ENCODE measurements at regions not wholly inside any gene's neighbourhood (a gene's known extent, or its start where the extent isn't known, plus 50 kb on each side); places are given as distances from the start of the nearest gene placed in this dataset.
A peak's percentile ranks its signal among the peaks of the same experiment; 100 is the strongest.

DNA sequence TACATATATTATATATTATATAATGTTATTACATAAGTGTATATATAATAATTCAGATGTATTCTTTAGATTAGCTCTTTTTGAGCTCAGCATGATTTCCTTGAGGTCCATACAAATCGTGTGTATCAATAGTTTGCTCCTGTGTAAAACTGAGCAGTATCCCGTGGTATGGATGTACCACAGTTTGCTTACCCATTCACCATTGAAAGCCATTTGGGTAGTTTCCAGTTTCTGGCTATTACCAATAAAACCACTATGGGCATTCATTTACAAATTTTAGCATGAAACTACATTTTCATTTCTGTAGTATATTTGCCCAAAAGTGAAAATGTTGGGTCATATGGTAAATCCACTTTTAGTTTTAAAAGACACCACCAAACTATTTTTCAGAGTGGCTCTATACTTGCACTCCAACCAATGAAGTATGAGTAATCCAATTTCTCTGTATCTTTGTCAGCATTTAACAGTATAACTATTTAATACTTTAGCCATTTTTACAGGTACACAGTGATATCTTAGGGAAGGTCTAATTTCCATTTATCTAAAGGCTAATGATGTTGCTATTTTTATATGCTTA lies 1361.4 kb upstream of the GBE1 start:
- no peak for DNase-seq (ENCODE audit: missing footprints)
- intact Hi-C loops (cut with DNase I): no loop called here
- no peak for ATAC-seq

DNA sequence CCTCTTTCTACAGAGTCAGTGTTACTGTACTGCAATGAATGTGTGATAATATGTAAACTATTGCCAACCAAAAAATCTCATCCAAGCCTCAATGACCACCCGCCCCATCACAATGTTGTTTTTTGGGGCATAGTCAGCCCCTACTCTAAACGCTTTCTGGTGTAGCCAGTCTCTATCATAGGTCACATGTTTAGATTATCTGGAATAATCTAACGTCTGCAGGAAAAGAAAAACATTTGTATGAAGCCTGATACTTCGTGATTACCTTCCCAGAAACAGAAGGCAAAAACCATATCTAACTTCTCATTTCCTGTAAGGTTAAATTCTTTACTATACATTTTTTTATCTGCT lies 1331.8 kb upstream of the GBE1 start:
- intact Hi-C loops (cut with DNase I): no loop called here
- DNase-seq (ENCODE audit: missing footprints): no peak
- ATAC-seq: no peak

DNA sequence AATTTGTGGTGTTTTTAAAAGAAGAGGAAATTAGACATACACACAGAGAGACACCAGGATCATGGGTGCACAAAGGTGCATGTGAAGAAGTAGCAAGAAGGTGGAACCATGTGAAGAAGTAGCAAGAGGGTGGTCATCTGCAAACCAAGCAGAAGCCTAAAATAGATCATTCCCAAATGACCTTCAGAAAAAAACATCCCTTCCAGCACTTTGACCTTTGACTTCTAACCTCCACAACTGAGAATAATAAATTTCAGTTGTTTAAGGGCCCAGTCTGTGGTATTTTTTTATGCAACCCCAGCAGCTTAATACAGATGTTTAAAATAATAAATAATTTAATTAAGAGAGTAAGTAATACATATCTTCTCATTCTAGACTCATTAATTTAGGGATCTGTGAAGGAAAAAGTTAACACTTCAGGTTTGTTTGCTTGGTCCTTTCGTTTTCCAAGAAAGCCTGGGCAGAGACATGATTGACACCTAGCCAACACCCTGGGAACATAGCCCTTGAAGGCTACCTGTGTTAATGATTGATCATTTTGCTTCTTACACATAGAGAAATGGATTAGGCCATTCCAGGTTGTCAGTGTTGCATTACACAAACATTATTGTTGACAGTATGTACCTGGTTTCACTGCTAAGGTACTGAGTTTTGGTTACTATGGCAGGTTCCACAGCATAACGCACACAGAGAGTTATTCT lies 1331.2 kb upstream of the GBE1 start:
- intact Hi-C loops (cut with DNase I): no loop called here
- ATAC-seq (no peak), DNase-seq (ENCODE audit: missing footprints) (no peak)

DNA sequence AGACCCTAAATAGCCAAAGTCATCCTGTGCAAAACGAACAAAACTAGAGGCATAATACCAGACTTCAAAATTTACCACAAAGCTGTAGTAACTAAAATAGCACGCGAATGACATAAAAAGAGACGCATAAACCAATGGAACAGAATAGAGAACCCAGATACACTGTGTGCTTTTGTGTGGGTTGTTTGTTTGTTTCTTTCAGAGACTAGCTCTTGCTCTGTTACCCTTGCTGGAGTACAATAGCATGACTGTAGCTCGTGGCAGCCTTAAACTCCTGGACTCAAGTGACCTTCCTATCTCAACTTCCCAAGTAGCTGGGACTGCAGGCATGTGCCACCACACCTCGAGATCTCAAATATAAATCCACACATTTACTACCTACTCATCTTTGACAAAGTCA lies 1314.6 kb upstream of the GBE1 start:
- intact Hi-C loops (cut with DNase I): no loop called here
- no peak for ATAC-seq

DNA sequence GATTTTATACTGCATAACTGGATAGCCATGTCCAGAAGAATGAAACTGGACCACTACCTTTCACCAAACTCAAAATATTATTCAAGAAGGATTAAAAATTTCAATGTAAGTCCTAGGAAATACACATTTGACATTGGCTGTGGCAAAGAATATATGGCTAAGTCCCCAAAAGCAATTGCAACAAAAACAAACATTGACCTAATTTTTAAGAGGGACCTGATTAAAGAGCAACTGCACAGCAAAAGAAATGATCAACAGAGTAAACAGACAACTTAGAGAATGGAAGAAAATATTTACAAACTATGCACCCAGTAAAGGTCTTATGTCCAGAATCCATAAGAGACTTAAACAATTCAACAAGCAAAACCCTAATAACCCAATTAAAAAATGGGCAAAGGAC lies 1313.0 kb upstream of the GBE1 start:
- intact Hi-C loops (cut with DNase I): no loop called here
- ATAC-seq: no peak
- no peak for DNase-seq (ENCODE audit: missing footprints)

More for the DNA sequence above, 1314.6 kb upstream of the GBE1 start:
- no peak for DNase-seq (ENCODE audit: missing footprints)

DNA sequence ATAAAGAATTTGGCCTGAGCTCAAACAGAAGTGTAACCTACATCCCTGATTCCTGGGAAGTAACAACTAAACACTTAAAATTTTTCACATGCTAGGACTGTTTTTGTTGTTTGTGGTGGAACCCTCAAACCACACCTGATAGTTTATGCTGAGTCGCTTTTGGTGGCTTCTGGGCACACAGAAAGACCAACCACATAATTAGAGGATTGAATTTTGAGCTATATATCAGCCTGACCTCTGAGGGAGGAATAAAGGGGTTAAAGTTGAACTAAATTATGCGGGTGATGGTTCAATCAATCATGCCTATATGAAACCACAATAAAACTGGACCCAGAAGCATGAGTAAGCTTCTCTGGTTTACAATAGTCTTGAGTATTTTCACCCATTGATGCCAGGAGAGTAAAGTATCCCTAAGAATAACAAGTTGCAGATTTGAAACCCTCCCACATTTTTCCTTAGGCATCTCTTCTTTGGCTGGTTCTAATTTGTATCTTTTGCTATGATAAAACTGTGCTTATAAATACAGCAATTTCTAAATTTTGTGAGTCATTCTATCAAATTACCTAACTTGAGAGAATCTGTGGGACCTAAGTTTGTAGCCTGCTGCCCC lies 1304.5 kb upstream of the GBE1 start:
- intact Hi-C loops (cut with DNase I): no loop called here
- no peak for ATAC-seq

DNA sequence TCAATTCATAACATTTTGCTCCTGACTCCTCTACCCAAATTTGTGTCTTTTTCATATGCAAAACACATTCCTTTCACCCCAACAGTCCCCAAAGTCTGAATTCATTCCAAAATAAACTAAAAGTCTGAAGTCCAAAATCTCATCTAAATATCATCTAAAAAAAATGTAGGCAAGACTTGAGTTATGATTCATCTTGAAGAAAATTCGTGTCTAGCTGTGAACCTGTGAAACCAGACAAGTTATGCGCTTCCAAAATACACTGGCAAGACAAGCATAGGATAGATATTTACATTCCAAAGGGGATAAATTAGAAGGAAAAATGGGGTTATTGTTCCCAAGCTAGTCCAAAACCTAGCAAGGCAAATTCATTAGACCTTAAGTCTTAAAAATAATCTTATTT lies 1302.0 kb upstream of the GBE1 start:
- intact Hi-C loops (cut with DNase I): no loop called here
- no peak for ATAC-seq
- no peak for DNase-seq (ENCODE audit: missing footprints)

More for the DNA sequence above, 1304.5 kb upstream of the GBE1 start:
- DNase-seq (ENCODE audit: missing footprints): no peak

DNA sequence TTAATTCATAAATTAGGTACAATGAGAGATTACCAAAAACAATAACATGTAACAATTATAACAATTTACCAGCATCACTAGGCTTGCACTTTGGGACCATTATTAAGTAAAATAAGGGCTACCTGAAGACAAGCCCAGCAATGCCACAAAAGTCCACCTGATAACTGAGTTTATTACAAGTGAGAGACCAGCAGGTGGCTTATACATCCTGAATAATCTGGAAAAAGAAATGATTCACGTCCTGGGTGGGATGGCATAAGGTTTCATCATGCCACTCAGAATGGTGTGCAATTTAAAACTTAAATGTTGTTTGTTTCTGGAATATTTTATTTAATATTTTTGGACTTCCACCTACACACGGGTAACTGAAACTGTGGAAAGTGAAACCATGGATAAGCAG lies 1287.1 kb upstream of the GBE1 start:
- intact Hi-C loops (cut with DNase I): no loop called here
- DNase-seq (ENCODE audit: missing footprints) (no peak), ATAC-seq (no peak)

DNA sequence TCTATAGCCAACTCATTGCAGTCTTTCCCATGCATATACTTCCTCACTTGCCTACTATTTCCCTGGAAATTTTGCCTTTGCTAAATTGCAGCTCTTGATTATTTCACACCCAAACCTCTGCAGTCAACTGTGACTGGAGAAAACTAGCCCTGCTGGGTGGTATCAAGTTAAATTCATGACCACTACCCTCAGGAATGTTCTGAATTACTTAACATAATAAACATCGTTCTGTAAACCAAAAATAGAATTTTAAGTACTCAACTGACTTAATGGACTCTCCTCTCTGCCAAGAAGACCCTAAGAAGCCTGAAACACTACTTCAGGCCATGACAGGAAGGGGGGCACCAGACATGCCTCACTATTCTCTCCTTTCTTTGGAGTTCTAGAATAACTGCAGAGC lies 1278.0 kb upstream of the GBE1 start:
- intact Hi-C loops (cut with DNase I): no loop called here
- ATAC-seq: no peak
- DNase-seq (ENCODE audit: missing footprints): no peak

DNA sequence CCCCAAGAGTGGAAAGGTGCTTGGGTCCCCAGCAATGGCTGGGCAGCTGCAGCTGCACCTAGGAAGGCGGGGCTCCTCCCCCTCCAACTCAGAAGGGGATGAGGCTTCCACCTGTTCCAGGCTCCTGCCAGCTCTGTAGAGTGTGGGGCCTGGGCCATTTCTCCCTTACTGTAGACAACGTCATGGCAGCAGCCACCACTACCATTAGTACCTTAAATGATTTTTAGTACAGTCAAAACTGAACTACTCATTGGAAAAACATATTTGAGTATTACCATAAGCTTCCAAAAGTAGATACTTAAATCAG lies 1274.2 kb upstream of the GBE1 start:
- ATAC-seq (no peak), DNase-seq (ENCODE audit: missing footprints) (no peak)
- intact Hi-C loops (cut with DNase I): no loop called here

DNA sequence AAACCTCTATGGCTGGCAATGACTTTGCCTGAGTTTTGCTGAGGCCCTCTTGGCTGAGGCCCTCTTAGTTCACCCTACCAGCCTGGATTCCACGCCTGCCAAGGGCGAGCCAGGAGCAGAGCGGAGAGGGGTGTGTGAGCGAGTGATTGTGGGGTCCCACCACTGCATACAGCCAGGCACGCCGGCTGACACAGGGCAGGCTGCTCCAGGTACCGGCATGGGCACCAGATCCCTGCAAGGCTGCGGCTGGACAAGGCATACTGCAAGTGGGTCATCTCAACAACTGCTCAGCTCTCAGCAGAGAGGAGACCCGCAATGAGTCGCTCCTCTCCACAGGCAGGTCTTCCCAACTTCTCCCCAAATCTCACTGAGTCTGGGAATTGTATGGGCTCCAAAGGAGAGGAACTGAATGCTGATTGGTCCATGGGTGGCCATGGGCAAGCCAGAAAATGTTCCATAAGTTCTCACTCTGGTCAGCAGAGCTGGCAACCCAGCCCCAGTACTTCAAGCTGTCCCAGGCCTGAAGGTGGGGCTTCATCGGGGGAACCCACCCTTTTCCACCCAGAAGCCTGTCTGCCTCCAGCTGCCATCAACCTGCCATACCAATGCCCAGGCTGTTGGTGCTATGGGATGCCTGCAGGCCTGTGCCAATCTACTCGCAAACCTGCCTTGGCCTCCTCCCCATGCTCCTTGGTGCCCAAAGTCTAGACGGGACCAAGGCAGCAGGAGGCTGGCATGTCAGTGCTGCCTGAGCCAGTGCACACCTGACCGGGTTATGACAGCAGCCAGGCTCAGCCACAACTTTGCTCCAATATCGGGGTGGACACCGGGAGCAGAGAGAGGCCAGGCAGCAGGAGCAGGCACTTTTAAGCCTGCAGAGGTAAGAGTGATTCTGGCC lies 1273.6 kb upstream of the GBE1 start:
- intact Hi-C loops (cut with DNase I): no loop called here
- no peak for ATAC-seq

DNA sequence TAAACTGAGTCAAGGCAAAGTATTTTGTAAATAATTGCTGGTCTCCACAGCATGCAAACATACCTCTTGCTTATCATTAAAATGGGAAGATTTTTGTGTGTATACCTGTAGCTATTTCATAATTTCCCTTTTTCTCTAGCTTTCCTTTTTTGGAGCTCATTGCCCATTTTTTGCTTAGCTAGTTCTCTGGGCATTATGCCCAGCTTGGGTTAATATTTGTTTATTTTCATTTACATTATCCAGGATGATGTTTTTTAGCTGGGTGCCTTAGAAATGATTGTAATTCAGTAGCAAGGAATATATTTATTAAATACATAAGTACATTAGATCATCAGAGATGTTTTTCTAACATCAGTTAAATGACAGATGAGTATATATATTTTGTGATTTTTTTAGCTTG lies 1271.7 kb upstream of the GBE1 start:
- intact Hi-C loops (cut with DNase I): no loop called here
- no peak for ATAC-seq
- no peak for DNase-seq (ENCODE audit: missing footprints)

More for the DNA sequence above, 1273.6 kb upstream of the GBE1 start:
- peak; percentile 41 for DNase-seq (ENCODE audit: missing footprints)

DNA sequence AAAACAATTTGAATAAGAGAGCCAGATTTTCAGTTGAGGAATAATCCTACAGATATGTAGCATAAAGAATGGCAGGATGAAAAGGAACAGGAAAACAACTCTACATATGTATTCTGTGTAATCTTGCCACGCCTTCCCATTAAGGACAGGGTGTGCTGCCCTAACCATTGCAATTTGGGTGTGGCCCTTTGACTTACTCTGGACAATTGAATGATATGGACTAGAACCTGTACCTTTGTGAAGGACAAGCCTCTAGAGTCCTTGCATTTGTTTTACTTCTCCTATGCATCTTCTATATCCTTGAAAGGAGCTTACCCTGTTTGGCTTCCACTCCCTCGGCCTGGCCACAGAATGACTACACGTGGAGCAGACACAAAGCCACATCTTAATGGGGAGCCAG lies 1261.6 kb upstream of the GBE1 start:
- intact Hi-C loops (cut with DNase I): no loop called here
- ATAC-seq (no peak), DNase-seq (ENCODE audit: missing footprints) (no peak)

DNA sequence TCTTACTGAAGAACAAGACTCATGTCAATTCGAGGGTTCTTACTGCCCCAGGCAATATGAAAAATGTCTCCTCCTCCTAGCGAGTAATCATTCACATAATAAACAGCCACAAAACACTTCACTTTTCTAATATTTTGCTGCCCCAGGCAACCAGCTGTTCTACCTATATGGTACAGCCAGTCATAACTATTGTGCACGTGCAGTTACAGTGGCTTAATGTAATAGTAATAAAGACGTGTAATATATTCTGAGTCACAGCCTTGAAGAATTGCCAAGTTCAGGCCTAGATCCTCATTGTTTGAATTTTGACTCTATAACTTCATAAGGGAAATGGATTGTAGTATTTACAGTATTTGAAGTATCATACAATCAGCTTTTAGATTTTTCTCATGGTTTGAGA lies 1250.0 kb upstream of the GBE1 start:
- ATAC-seq (no peak), DNase-seq (ENCODE audit: missing footprints) (no peak)
- intact Hi-C loops (cut with DNase I): no loop called here

DNA sequence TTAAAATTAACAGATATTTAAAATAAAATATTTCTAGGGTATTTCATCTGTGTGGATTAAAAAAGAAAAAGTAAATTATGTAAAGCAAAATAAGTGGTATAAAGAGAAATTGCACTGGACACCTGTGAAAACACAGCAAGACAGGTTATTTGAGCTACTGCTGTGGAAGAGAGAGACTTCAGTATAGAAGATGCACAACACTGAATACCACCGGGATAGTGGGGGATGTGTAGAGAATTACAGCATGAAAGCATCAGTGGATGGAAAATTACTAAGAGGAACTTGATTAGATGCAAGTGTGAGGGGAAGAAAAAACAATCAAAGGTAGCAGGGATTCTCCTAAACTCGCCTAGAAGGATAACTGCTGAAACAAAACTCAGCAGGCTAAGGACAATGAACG lies 1242.5 kb upstream of the GBE1 start:
- ATAC-seq: no peak
- intact Hi-C loops (cut with DNase I): no loop called here
- DNase-seq (ENCODE audit: missing footprints): no peak

DNA sequence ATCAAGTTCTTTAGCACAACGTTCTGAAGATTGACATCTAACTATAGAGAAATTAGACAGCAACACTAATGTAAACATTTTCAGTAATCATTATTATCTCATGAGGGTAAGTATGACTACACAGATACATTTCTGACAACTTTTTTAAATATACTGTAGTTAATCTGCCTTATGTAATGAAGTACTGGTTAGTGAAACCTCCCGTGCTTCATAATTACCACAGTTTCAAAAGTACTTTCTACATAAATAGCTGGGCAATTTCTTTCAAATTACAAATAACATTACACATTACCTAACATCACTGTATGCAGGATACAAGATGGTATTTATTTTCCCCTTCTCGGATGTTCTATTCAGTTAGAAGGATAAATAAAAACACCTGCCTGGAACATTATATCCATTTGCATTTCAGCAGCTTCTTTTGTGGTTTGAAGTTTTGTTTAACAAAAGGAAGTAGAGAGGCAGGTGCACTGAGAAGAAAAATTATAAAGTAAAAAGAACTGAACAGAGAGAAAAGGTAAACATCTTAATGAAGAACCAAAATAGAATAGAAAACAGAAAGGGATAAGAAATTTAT lies 1241.5 kb upstream of the GBE1 start:
- DNase-seq (ENCODE audit: missing footprints) (no peak), ATAC-seq (no peak)
- intact Hi-C loops (cut with DNase I): no loop called here

DNA sequence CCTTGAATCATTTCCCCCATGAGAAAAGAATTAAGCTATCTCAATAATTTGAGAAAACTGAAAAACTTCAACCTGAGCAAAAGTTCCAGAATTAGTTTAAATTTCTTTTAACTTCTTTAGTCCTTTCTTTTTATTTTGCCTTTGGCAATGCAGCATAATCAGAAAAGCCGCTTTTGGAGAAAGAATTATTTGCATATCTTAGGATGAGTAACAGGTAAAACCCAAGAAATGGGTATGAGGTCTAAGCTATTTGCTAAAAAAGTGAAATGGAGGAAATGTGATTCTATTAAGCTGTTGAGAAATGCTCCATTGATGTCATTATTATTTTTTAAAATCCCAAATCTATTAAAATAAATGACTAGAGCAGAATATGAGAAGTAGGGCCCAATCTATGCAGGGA lies 1238.3 kb upstream of the GBE1 start:
- no peak for DNase-seq (ENCODE audit: missing footprints)
- ATAC-seq: no peak
- intact Hi-C loops (cut with DNase I): no loop called here

DNA sequence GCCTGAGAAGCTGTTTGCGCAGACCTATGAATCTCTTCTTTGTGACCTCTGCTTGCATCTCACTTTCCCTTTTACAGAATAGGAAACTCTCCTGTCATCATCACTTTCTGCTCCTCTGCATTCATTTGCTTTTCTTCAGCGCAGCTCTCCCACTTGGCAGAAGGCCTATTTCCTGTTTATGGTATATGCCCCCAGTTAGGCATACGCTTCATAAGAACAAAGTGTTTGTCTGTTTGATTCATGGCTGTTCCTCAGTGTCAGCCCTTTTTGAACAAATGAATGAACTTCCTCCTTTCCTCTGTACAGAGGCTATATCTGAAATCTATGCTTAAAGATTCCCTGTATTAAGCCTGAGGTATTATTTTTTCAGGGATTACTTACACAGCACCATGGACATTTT lies 1216.9 kb upstream of the GBE1 start:
- no peak for DNase-seq (ENCODE audit: missing footprints)
- intact Hi-C loops (cut with DNase I): no loop called here
- ATAC-seq: no peak

DNA sequence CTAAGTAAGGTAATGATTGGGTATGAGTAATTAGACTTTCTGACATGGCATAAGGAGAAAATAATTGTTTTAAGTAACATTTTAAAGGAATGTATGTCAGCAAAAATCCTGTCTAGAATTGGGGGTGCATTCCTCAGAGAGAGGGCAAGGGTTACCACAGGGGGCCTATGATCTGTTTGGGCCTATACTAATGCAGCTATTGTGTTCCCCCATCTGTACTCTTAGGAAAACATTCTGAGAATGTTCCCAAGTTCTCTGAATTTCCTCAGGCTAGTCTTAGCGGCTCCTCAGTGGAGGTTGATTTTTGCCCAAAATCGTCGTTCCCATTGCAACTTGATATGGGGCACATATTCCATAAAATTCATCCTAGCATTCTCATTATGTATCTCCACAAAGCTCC lies 1216.4 kb upstream of the GBE1 start:
- DNase-seq (ENCODE audit: missing footprints): no peak
- no peak for ATAC-seq
- intact Hi-C loops (cut with DNase I): no loop called here

DNA sequence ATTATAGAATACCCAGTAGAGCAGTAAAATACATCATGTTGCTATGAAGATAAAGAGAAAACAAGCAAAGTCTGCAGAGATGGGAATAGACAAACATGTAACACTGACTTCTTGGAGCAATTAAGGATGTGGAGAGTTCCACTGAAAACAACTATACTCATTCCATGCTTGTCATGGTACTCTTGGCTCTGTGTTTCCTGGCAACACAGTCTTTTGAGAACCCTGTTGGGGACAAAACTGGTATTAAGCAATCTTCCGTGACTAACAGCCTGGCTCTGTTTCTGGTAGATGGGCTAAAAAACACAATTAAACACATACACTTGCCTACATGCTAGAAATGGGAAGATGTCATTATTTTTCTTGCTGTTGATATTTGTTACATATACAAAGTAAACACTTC lies 1212.3 kb upstream of the GBE1 start:
- ATAC-seq (no peak), DNase-seq (ENCODE audit: missing footprints) (no peak)
- intact Hi-C loops (cut with DNase I): no loop called here

Measured in Right ventricle myocardium inferior (tissue), 1 donor.